Retinal pigment epithelial cell (primary cell): ENCODE measurements at regions not wholly inside any gene's neighbourhood (a gene's known extent, or its start where the extent isn't known, plus 50 kb on each side); places are given as distances from the start of the nearest gene placed in this dataset.

Source experiments
- DNase-seq: peaks from one replicate; pipeline ENCODE4 v3.0.0-alpha.2; 2010; ENCODE audit warnings: low read depth
- H3K4me3 ChIP-seq: 2 replicates; pipeline ENCODE4 v1.5.1; 2011; ENCODE audit warnings: mild to moderate bottlenecking, low read length, control low read depth, moderate library complexity
- CTCF ChIP-seq: conservative IDR thresholded peaks from 2 replicates; pipeline ENCODE4 v1.5.1; 2011; ENCODE audit warnings: low read depth, low read length, control low read depth, inconsistent platforms

- no peak for TF ChIP-seq CTCF
- no peak for DNase-seq
- H3K4me3 ChIP-seq = no peak overlapping the region
Measured at GRCh38 chr4:123114084-123114914, 191.9 kb upstream of the NUDT6 start.

- no peak for DNase-seq
- TF ChIP-seq CTCF = no peak
- no peak overlapping the region for H3K4me3 ChIP-seq
Measured at GRCh38 chr4:123114915-123115756, 192.7 kb upstream of the NUDT6 start.

- DNase-seq = no peak
- no peak overlapping the region for H3K4me3 ChIP-seq
- no peak for TF ChIP-seq CTCF
Measured at GRCh38 chr4:123116412-123116811, 194.0 kb upstream of the NUDT6 start.

- no peak for DNase-seq
- H3K4me3 ChIP-seq = no peak overlapping the region
- no peak for TF ChIP-seq CTCF
Measured at GRCh38 chr4:123120473-123120872, 198.1 kb upstream of the NUDT6 start.

GRCh38 chr4:123121241-123121907 lies 199.0 kb upstream of the NUDT6 start:
- no peak overlapping the region for H3K4me3 ChIP-seq
- DNase-seq = no peak
- no peak for TF ChIP-seq CTCF

- H3K4me3 ChIP-seq = no peak overlapping the region
- no peak for TF ChIP-seq CTCF
- no peak for DNase-seq
Measured at GRCh38 chr4:123125477-123125876, 203.1 kb upstream of the NUDT6 start.
